ENCODE measurements at regions not wholly inside any gene's neighbourhood (a gene's known extent, or its start where the extent isn't known, plus 50 kb on each side); places are given as distances from the start of the nearest gene placed in this dataset.

GRCh38 chr12:33818313-33818712, 204.0 kb upstream of the ALG10 start:
- Histone ChIP-seq H3K4me3 (ENCODE audit: low read length) (no peak overlapping the region), H3K4me1 (ENCODE audit: insufficient read depth, low read length) (no peaks in the 10 kb centered on the region), H3K27ac (ENCODE audit: low read depth in 1 of 2, low read length in 2 of 2) (no peak overlapping the region), H3K27me3 (ENCODE audit: control insufficient read depth in 1 of 2, insufficient read depth in 2 of 2, low read length in 2 of 2) (no peaks in the 10 kb centered on the region), H3K9me3 (ENCODE audit: control insufficient read depth in 1 of 2, insufficient read depth in 1 of 2, low read length in 2 of 2) (peaks cover 4 to 21% of the 10 kb centered on the region in 2 experiments), H3K36me3 (ENCODE audit: insufficient read depth, low read length) (no peaks in the 10 kb centered on the region)
- Mint-ChIP-seq H3K27me3 (no peaks in the 10 kb centered on the region), H3K27ac (no peak overlapping the region), H3K4me1 (ENCODE audit: low read depth) (no peaks in the 10 kb centered on the region), H3K36me3 (ENCODE audit: low read depth) (no peaks in the 10 kb centered on the region), H3K9me3 (peaks cover 19% of the 10 kb centered on the region), H3K4me3 (no peak overlapping the region)
- POLR2A ChIA-PET, result no interaction called here
- CTCF ChIA-PET, result no interaction called here
- intact Hi-C loops (cut with DNase I, micrococcal nuclease), result no loop called here
- TF ChIP-seq CTCF (IDR thresholded peaks at IDR 0.05), result no peak
- DNase-seq, result no peak
- ATAC-seq (ENCODE audit: poor library complexity), result no peak

- no peaks in the 10 kb centered on the region for H3K36me3 Mint-ChIP-seq (ENCODE audit: low read depth)
- H3K4me3 Mint-ChIP-seq, result no peak overlapping the region
- H3K27ac ChIP-seq (ENCODE audit: low read depth in 1 of 2, low read length in 2 of 2), result no peak overlapping the region
- H3K27me3 ChIP-seq (ENCODE audit: control insufficient read depth in 1 of 2, insufficient read depth in 2 of 2, low read length in 2 of 2), result no peaks in the 10 kb centered on the region
- intact Hi-C loops (cut with DNase I, micrococcal nuclease), result no loop called here
- no peaks in the 10 kb centered on the region for H3K27me3 Mint-ChIP-seq
- ChIA-PET CTCF (no interaction called here), POLR2A (no interaction called here)
- no peak for DNase-seq
- H3K4me1 ChIP-seq (ENCODE audit: insufficient read depth, low read length), result no peaks in the 10 kb centered on the region
- no peak for ATAC-seq (ENCODE audit: poor library complexity)
- no peak for TF ChIP-seq CTCF (IDR thresholded peaks at IDR 0.05)
- no peak overlapping the region for H3K27ac Mint-ChIP-seq
- no peak overlapping the region for H3K4me3 ChIP-seq (ENCODE audit: low read length)
- H3K4me1 Mint-ChIP-seq (ENCODE audit: low read depth), result no peaks in the 10 kb centered on the region
- no peaks in the 10 kb centered on the region for H3K36me3 ChIP-seq (ENCODE audit: insufficient read depth, low read length)
- peaks cover 4 to 5% of the 10 kb centered on the region in 2 experiments for H3K9me3 ChIP-seq (ENCODE audit: control insufficient read depth in 1 of 2, insufficient read depth in 1 of 2, low read length in 2 of 2)
- H3K9me3 Mint-ChIP-seq, result peaks cover 2% of the 10 kb centered on the region
These were observed 196.9 kb upstream of the ALG10 start for GRCh38 chr12:33825442-33825841.

- Mint-ChIP-seq H3K36me3 (ENCODE audit: low read depth) (no peaks in the 10 kb centered on the region), H3K4me1 (ENCODE audit: low read depth) (no peaks in the 10 kb centered on the region), H3K27ac (no peak overlapping the region), H3K4me3 (no peak overlapping the region), H3K27me3 (no peaks in the 10 kb centered on the region), H3K9me3 (peaks cover 2% of the 10 kb centered on the region)
- no peak for ATAC-seq (ENCODE audit: poor library complexity)
- H3K4me3 ChIP-seq (ENCODE audit: low read length), result no peak overlapping the region
- TF ChIP-seq CTCF (IDR thresholded peaks at IDR 0.05), result no peak
- ChIA-PET POLR2A (no interaction called here), CTCF (no interaction called here)
- H3K4me1 ChIP-seq (ENCODE audit: insufficient read depth, low read length), result no peaks in the 10 kb centered on the region
- no peaks in the 10 kb centered on the region for H3K27me3 ChIP-seq (ENCODE audit: control insufficient read depth in 1 of 2, insufficient read depth in 2 of 2, low read length in 2 of 2)
- H3K27ac ChIP-seq (ENCODE audit: low read depth in 1 of 2, low read length in 2 of 2), result no peak overlapping the region
- DNase-seq, result no peak
- intact Hi-C loops (cut with DNase I, micrococcal nuclease), result no loop called here
- no peaks in the 10 kb centered on the region for H3K36me3 ChIP-seq (ENCODE audit: insufficient read depth, low read length)
- peaks cover 4 to 5% of the 10 kb centered on the region in 2 experiments for H3K9me3 ChIP-seq (ENCODE audit: control insufficient read depth in 1 of 2, insufficient read depth in 1 of 2, low read length in 2 of 2)
These were observed 196.2 kb upstream of the ALG10 start for GRCh38 chr12:33825986-33826602.
